RWPE2 (cell line): ENCODE measurements at regions not wholly inside any gene's neighbourhood (a gene's known extent, or its start where the extent isn't known, plus 50 kb on each side); places are given as distances from the start of the nearest gene placed in this dataset.

Experiments
- ATAC-seq: fragments of 200-7000 bp; cut with Tn5 transposase; 3 replicates; pipeline ENCODE4 v1.9.1; 2021; ENCODE audit warnings: low read depth
- DNase-seq: peaks from one replicate; pipeline ENCODE4 v3.0.0-alpha.2; 2020; ENCODE audit warnings: low spot score
- H3K27ac ChIP-seq: fragments of 450-650 bp; 2 replicates; pipeline ENCODE4 v1.5.1; 2017; ENCODE audit warnings: mild to moderate bottlenecking; ENCODE audit not compliant: poor library complexity, severe bottlenecking
- H3K27me3 ChIP-seq: fragments of 250-450 bp; sonication (Bioruptor Pico); 2 replicates; pipeline ENCODE4 v1.5.1; 2021; ENCODE audit warnings: mild to moderate bottlenecking, moderate library complexity; ENCODE audit not compliant: insufficient read depth, poor library complexity, severe bottlenecking
- H3K36me3 ChIP-seq: fragments of 250-450 bp; sonication (Bioruptor Pico); 2 replicates; pipeline ENCODE4 v1.5.1; 2020; ENCODE audit warnings: low read depth, mild to moderate bottlenecking, moderate library complexity
- H3K4me1 ChIP-seq: fragments of 250-450 bp; sonication (Bioruptor Pico); 2 replicates; pipeline ENCODE4 v1.5.1; 2021; ENCODE audit warnings: mild to moderate bottlenecking, moderate library complexity; ENCODE audit not compliant: insufficient read depth, poor library complexity, severe bottlenecking
- H3K4me3 ChIP-seq: fragments of 250-450 bp; sonication (Bioruptor Pico); 2 replicates; pipeline ENCODE4 v1.5.1; 2021; ENCODE audit warnings: mild to moderate bottlenecking, moderate library complexity; ENCODE audit not compliant: severe bottlenecking
- H3K9me3 ChIP-seq: fragments of 250-450 bp; sonication (Bioruptor Pico); 2 replicates; pipeline ENCODE4 v1.5.1; 2021; ENCODE audit warnings: mild to moderate bottlenecking, moderate library complexity; ENCODE audit not compliant: severe bottlenecking
- TF ChIP-seq, protein P1 (sequence below): fragments of 450-650 bp; IDR thresholded peaks from one replicate; pipeline ENCODE4 v1.5.1; 2017; ENCODE audit warnings: mild to moderate bottlenecking, moderate library complexity; ENCODE audit not compliant: poor library complexity, severe bottlenecking

DNA sequence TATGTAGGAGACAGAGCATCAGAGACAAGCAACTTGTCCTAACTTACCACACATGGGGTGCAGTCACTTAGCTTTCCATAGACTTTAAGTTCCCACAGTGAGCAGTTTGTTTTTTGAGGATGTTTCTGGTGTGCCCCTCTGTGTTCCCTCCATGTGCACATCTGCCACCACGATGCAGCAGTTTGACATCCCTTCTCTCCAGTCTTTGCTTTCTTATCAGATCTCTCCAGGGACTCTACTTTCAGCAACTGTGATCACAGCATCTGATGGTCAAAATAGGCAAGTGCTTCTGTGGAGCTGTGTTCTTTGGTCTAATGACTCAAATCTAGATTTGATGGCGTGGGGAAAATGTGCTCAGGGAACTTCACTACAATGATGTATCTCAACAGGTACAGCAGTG lies 96.5 kb upstream of the NAMPT start:
- Histone ChIP-seq H3K4me1 (no peaks in the 10 kb centered on the region), H3K9me3 (no peaks in the 10 kb centered on the region), H3K27ac (no peak overlapping the region), H3K4me3 (no peak overlapping the region), H3K36me3 (no peaks in the 10 kb centered on the region), H3K27me3 (no peaks in the 10 kb centered on the region)
- ATAC-seq = no peak
- TF ChIP-seq, protein P1, sequence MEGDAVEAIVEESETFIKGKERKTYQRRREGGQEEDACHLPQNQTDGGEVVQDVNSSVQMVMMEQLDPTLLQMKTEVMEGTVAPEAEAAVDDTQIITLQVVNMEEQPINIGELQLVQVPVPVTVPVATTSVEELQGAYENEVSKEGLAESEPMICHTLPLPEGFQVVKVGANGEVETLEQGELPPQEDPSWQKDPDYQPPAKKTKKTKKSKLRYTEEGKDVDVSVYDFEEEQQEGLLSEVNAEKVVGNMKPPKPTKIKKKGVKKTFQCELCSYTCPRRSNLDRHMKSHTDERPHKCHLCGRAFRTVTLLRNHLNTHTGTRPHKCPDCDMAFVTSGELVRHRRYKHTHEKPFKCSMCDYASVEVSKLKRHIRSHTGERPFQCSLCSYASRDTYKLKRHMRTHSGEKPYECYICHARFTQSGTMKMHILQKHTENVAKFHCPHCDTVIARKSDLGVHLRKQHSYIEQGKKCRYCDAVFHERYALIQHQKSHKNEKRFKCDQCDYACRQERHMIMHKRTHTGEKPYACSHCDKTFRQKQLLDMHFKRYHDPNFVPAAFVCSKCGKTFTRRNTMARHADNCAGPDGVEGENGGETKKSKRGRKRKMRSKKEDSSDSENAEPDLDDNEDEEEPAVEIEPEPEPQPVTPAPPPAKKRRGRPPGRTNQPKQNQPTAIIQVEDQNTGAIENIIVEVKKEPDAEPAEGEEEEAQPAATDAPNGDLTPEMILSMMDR = no peak
- DNase-seq = no peak

DNA sequence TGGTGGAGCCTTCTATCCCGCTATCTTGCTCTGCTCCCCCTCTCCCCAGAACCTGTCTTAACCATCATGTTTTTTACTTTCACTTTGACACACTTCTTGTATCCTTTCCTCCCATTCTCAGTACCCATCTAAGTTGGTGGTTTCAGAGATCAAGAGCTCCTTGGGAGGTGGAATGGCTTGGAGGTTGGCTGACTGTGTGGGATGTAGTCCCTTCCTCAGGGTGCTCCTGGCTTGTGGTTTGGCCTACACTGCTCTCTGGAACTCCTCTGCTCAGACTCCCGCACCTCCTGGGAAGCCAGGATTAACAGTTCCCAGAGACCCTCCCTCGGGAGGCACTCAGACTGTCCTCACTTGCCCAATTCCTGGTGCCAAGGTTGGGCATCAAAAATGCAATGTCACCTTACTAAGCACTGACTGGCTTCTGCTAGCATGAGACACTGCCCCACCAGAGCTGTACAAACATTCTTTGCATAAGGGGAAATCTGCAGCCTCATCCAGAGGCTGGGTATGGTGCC lies 93.1 kb upstream of the NAMPT start:
- Histone ChIP-seq H3K36me3 (no peaks in the 10 kb centered on the region), H3K27me3 (no peaks in the 10 kb centered on the region), H3K27ac (no peak overlapping the region), H3K9me3 (no peaks in the 10 kb centered on the region), H3K4me3 (no peak overlapping the region), H3K4me1 (no peaks in the 10 kb centered on the region)
- no peak for DNase-seq
- TF ChIP-seq, protein P1 = no peak
- ATAC-seq = no peak

DNA sequence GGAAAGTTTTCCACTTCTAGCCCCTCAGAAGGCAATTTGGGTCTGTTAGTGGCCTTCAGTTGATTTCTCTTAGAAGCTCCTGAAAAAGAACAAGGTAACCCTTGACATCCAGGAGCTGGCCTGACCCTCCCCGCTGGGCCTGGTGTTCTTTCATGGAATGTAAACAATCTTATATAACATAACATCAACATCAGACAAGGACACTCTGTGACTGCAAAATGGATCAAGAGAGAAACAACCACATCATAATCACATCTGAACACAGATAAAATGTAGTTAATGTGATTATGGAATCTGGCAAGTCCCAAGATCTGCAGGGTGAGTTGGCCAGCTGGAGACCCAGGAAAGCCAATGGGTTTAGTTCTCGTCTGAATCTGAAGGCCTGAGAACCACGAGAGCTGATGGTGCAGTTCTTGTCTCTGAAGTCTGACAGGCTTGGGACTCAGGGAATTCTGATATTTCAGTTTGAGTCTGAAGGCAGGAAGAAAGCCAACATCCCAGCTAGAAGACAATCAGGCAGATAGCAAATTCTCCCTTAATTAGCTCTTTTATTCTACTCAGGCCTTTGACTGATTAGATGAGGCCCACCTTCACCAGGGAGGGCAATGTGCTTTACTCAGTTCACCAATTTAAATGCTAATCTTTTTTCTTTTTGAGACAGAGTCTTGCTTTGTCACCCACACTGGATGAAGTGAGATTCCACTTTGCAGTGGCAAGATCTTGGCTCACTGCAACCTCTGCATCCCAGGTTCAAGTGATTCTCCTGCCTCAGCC lies 91.4 kb upstream of the NAMPT start:
- DNase-seq (no peak), ATAC-seq (no peak)
- H3K4me3 ChIP-seq = no peak overlapping the region
- H3K9me3 ChIP-seq = no peaks in the 10 kb centered on the region
- H3K27ac ChIP-seq = no peak overlapping the region
- H3K4me1 ChIP-seq = no peaks in the 10 kb centered on the region
- TF ChIP-seq, protein P1 = no peak
- H3K36me3 ChIP-seq = no peaks in the 10 kb centered on the region
- H3K27me3 ChIP-seq = no peaks in the 10 kb centered on the region

DNA sequence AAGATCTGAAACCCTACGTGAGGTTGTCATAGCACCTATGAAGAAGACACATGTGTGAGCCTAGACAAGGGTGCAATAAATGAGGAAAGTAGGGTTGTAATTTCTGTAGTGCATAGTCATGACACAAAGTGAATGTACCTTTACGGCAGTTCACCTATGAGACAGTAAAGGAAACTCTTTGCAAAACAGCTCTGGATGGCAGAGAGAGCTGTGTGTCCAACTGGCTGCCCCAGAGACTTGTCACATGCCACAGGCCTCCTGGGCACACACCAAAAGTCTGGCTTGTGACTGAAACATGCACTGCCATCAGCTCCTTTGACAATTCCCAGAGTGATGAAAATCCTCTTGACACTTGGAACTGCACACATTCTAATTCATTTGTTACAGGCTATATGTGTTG lies 90.7 kb upstream of the NAMPT start:
- TF ChIP-seq, protein P1 = no peak
- no peak for DNase-seq
- Histone ChIP-seq H3K9me3 (no peaks in the 10 kb centered on the region), H3K4me1 (no peaks in the 10 kb centered on the region), H3K36me3 (no peaks in the 10 kb centered on the region), H3K27ac (no peak overlapping the region), H3K4me3 (no peak overlapping the region), H3K27me3 (no peaks in the 10 kb centered on the region)
- no peak for ATAC-seq

DNA sequence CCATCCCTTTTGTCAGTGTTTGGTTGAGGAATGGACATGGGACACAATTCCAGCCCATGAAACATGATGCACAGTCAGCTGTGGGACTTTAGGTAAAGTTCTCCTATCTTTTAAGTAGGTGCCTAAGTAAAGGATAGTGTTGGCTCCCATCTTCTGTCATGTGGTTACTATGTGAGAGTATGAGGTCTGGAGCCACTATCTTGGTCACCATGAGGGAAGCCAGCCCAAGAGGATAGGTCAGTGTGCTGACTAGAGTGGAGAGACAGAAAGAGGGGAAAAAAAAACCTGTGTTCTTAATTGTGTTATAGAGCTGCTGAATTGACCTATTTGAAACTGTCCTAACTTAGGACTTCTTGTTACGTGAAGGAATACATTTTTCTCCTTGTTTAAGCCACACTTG lies 89.7 kb upstream of the NAMPT start:
- Histone ChIP-seq H3K9me3 (no peaks in the 10 kb centered on the region), H3K4me1 (no peaks in the 10 kb centered on the region), H3K27me3 (no peaks in the 10 kb centered on the region), H3K4me3 (no peak overlapping the region), H3K27ac (no peak overlapping the region), H3K36me3 (no peaks in the 10 kb centered on the region)
- TF ChIP-seq, protein P1 = no peak
- no peak for DNase-seq
- ATAC-seq = no peak
